ENCODE measurements at regions not wholly inside any gene's neighbourhood (a gene's known extent, or its start where the extent isn't known, plus 50 kb on each side); places are given as distances from the start of the nearest gene placed in this dataset.

- no peak for DNase-seq (ENCODE audit: low spot score)
- no peak for FAIRE-seq
Observed at GRCh38 chr11:130792772-130793171, 123.5 kb downstream of the SNX19 start.

- FAIRE-seq = no peak
- DNase-seq (ENCODE audit: low spot score) = no peak
Observed at GRCh38 chr11:130796828-130797227, 119.5 kb downstream of the SNX19 start.

- DNase-seq (ENCODE audit: low spot score) (peak; percentile 70), FAIRE-seq (no peak)
Observed at GRCh38 chr11:130798280-130798679, 118.0 kb downstream of the SNX19 start.

- FAIRE-seq (no peak), DNase-seq (ENCODE audit: low spot score) (no peak)
Observed at GRCh38 chr11:130798801-130799200, 117.5 kb downstream of the SNX19 start.

GRCh38 chr11:130801333-130802122 is 114.8 kb downstream of the SNX19 start:
- DNase-seq (ENCODE audit: low spot score) = no peak
- no peak for FAIRE-seq

GRCh38 chr11:130802567-130802966 is 113.7 kb downstream of the SNX19 start:
- FAIRE-seq (no peak), DNase-seq (ENCODE audit: low spot score) (no peak)

GRCh38 chr11:130804306-130805076 is 111.8 kb downstream of the SNX19 start:
- no peak for DNase-seq (ENCODE audit: low spot score)
- no peak for FAIRE-seq

- DNase-seq (ENCODE audit: low spot score) = no peak
- FAIRE-seq = no peak
Observed at GRCh38 chr11:130806746-130807145, 109.5 kb downstream of the SNX19 start.

GRCh38 chr11:130808541-130808940 is 107.7 kb downstream of the SNX19 start:
- FAIRE-seq = no peak
- DNase-seq (ENCODE audit: low spot score) = no peak

- DNase-seq (ENCODE audit: low spot score) (no peak), FAIRE-seq (no peak)
Observed at GRCh38 chr11:130813196-130813595, 103.1 kb downstream of the SNX19 start.

GRCh38 chr11:130813638-130814037 is 102.6 kb downstream of the SNX19 start:
- FAIRE-seq (no peak), DNase-seq (ENCODE audit: low spot score) (no peak)

- FAIRE-seq (no peak), DNase-seq (ENCODE audit: low spot score) (no peak)
Observed at GRCh38 chr11:130814440-130815096, 101.7 kb downstream of the SNX19 start.

GRCh38 chr11:130815097-130815802 is 101.0 kb downstream of the SNX19 start:
- DNase-seq (ENCODE audit: low spot score) (no peak), FAIRE-seq (no peak)

GRCh38 chr11:130815956-130816355 is 100.3 kb downstream of the SNX19 start:
- FAIRE-seq = no peak
- no peak for DNase-seq (ENCODE audit: low spot score)

GRCh38 chr11:130816546-130817329 is 99.5 kb downstream of the SNX19 start:
- FAIRE-seq (no peak), DNase-seq (ENCODE audit: low spot score) (no peak)

- no peak for DNase-seq (ENCODE audit: low spot score)
Observed at GRCh38 chr11:130817330-130817944, 98.8 kb downstream of the SNX19 start.

GRCh38 chr11:130819625-130820024 is 96.7 kb downstream of the SNX19 start:
- DNase-seq (ENCODE audit: low spot score) (no peak), FAIRE-seq (no peak)

More at GRCh38 chr11:130817330-130817944, 98.8 kb downstream of the SNX19 start:
- no peak for FAIRE-seq

All from urothelium cell line (cell line).